ENCODE measurements at regions not wholly inside any gene's neighbourhood (a gene's known extent, or its start where the extent isn't known, plus 50 kb on each side); places are given as distances from the start of the nearest gene placed in this dataset.

DNA sequence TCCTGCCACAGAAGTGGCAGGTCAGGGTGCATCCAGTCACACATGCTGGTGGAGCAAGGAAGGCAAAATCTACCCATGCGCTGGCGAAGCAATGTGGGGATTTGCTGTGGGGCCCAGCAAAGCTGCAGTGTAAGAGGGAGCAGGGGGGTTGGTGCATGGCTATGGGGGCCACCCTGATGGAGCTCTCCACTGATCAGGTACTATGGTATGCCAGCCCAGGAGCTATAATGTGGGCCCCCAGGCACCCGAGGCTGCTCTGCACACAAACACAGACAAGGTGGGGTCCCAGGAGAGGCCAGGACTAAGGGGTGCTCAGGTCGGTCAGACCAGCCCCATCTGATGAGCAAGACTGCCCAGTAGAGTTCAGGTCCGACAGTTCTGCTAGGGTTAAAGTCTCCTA lies 213.5 kb downstream of the ZC3H11B start:
- TF ChIP-seq, protein P1, sequence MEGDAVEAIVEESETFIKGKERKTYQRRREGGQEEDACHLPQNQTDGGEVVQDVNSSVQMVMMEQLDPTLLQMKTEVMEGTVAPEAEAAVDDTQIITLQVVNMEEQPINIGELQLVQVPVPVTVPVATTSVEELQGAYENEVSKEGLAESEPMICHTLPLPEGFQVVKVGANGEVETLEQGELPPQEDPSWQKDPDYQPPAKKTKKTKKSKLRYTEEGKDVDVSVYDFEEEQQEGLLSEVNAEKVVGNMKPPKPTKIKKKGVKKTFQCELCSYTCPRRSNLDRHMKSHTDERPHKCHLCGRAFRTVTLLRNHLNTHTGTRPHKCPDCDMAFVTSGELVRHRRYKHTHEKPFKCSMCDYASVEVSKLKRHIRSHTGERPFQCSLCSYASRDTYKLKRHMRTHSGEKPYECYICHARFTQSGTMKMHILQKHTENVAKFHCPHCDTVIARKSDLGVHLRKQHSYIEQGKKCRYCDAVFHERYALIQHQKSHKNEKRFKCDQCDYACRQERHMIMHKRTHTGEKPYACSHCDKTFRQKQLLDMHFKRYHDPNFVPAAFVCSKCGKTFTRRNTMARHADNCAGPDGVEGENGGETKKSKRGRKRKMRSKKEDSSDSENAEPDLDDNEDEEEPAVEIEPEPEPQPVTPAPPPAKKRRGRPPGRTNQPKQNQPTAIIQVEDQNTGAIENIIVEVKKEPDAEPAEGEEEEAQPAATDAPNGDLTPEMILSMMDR (IDR thresholded peaks at IDR 0.05): no peak
- TF ChIP-seq POLR2A (IDR thresholded peaks at IDR 0.05): no peak

All from heart left ventricle (tissue), 13 donors.